ENCODE measurements at regions not wholly inside any gene's neighbourhood (a gene's known extent, or its start where the extent isn't known, plus 50 kb on each side); places are given as distances from the start of the nearest gene placed in this dataset.
"Not testable (repeated sequence)": the region's sequence is repeated elsewhere in the genome, so short reads cannot be mapped to it uniquely, and the experiment has no call there.

DNA sequence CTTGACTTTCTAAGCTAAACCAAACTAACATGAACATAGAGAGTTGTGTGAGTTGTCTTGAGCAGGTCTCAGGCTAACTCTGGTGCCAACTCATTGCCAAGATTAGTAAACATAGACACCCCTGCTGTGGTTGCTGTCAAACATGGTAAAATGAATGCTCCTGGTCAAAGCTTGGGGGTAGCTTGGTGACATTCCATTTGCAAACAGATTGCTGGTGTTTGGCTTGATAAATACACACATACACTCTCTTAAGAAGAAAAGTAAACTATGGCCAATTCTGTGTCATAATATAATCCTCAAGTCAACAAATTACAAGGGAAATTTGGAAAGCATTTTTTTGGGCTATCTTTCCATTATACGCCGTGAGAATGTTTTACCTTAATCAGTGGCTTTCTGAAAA, 386.4 kb upstream of the PDE3A start:
- no peak for DNase-seq (ENCODE audit: low read depth, low spot score)

DNA sequence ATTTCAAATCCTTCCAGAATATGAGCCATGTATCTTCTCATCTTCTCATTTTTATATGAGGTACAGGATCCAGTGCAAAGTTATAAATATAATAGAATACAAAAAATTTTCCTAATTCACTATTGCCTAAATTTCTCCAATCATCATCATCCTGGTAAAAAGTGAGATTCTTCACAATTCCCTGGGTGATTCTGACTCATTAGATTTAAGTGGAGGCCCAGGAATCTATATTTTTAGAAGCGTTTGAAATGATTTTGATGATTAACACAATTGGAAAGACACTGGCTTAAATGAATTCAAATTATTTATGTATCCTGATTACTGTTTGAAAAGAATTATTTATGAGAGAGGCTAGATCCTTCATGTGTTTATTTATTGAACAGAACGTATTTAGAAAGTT, 380.3 kb upstream of the PDE3A start:
- DNase-seq (ENCODE audit: low read depth, low spot score): no peak

DNA sequence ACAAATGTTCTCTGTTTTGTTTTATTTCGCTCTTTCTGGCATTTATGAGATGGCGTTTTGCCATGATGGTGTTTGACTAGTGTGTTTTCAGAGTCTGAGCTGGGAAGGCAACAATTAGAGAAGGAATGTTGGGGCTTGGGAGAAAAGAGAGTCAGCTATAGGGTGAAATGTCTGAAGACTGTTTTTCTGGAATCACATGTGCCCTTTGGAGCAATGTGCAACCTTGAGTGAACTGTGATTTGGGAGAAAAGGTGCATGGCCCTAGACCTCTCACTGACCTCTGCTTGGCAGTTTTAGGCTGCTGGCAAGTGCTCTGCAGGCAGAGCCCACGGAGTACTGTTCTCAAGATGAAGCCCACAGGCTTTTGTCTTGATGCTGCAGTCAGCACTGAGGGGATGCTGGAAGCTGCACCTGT, 379.9 kb upstream of the PDE3A start:
- DNase-seq (ENCODE audit: low read depth, low spot score): no peak

DNA sequence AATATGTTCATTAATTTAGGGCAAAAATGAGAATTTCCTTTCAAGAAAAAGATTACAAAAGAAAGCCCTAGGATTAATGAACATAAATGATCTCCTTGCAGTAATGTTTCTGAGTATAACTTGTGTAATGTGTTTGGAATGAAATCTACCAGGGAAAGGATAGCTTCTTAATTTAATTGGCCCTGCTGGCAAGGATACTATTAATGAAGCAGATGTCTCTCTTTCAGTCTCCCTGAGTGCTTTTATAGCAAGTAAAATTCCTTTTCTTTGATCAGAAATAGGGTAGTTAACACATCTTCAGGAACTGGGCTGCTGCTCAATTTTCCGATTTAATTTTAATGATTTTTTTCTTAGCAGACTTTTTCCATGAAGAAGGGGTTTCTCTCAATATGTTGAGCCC, 379.4 kb upstream of the PDE3A start:
- no peak for DNase-seq (ENCODE audit: low read depth, low spot score)

DNA sequence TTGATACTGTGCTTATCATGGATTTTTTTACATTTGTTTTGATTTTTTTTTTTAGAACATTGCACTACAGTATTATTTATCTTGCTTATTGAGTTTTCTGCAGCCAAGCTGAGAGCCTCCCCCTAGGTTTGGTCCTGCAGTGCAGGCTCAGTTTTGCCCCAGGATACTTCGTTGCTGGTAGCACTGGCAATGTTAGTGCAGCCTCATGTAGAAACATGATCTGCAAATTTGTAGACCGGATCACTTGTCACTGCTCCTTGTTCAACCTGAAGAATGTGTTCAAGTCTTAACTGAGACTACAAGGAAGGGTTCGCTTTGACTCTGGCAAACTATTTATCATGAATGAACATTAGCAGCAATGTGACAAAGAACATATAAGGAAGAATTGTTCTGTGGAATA, 377.2 kb upstream of the PDE3A start:
- no peak for DNase-seq (ENCODE audit: low read depth, low spot score)

DNA sequence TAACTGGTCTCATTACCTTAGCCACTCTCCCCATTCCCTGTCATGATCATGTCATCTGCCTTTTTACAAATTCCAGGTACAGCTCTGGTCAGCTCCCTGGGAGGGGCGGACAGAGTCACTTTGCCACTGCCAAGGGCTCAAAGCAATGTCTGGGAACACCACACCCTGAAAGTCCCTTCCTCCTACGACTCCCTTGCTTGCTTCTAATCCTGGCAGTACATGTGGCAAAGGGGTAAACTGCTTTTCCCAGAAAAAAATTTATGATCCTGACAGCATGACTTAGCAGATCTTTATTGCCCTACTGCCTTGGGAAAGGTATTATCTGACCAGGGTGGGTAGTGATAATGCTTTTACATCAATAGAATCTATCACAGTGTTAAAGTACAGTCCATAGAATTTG, 376.0 kb upstream of the PDE3A start:
- no peak for DNase-seq (ENCODE audit: low read depth, low spot score)

DNA sequence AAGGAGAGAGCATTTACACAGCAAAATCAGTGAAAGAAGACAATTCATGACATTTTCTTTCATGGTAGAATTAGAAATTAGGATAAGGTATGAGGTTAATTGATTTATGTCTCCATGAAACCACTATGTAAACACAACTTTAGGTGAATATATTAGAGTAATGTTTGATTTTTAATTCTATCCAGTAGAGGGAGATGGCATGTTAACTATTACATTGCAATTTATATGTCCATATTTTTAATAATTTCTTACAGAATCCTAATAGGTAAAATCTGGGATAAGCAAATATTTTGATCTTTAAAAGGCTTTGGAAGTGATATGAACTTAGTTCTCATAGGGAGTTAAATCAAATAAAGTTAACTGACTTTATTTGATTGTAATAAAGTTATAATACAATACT, 373.4 kb upstream of the PDE3A start:
- no peak for DNase-seq (ENCODE audit: low read depth, low spot score)

DNA sequence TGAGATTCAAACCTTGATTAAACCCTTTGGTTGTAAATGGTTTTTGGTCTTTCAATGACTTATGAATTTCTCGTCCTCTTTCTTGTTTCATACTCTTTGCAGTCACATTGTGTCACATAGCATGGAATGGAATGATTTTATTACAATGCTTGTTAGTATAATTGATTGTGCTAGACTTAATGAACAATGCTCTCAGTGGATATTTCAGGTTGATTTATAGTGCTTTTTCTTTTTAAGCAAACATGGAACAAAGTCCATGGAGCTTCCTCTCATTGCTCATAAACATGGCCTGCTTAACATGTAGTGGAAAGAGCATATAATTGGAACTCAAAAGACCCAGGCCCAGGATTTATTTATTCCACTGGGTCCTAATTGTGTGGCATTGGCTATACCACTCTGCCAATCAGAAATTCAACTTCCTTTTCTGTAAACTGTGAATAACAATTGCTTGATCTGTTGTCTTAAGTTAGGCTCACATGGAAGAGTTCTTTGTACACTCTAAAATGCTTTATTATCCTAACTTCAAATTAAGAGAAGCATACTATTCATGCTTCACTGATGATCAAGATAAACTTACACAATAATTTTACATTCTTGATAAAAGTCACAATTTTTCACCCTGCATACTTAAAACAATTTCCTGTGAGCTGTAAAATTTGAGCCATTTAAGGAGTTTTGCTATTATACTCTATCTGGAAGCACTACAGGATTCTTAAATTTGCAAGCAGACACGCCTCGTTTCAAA, 370.5 kb upstream of the PDE3A start:
- DNase-seq (ENCODE audit: low read depth, low spot score): no peak

DNA sequence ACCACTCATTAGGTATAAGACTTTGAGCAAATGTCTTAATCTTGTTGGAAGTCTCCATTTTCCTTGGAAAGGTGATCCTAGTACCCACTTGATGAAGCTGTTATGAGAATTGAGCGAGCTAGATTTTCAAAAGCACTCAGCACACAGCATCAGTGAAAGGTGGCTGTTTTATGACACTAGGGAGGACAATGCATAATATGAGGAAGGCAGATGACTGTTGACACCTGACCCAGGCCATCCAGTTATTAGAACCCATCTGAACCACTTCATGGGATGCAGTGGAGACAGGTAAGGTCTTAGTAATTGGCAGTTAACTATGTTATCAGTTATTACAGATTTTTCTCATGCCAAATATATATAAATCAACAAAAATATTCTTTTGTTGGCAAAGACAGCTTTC, 369.9 kb upstream of the PDE3A start:
- DNase-seq (ENCODE audit: low read depth, low spot score): no peak

DNA sequence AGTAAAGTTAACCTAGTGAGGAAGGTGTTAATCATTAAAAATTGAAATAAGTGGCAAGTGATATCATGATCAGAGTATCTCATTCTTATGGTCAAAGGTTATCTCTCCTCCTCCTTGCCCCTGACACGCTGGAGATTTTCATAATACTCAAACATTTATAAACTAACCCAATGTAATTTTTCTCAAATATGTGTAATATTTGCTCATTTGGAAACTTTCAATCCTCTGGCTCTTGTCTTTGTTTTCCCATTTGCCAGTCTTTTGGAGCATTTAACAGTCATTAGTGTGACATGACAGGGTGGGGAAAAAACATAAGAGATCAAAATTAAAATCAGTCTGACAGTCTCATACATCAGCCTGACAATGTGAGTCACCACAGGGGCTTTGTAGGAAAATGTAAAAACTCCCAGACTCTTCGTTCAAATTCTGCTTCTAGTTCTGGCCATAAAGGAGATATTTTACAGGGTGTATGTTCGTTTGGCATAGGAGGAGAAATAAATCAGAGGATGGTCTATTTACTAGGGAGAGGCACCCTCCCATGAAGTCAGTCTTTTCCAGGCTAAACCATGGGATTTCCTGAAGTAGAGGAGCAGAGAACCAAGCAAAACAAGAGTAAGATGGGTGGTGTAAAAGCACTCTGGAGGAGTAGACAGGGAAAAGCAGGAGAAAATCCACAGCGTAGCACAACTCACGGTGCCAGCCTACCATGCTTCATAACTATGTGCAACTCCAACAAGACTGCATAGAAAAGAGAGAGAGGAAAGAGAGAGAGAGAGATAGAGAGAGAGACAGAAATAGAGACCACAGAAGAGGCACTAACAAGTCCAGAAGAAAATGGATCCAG, 369.2 kb upstream of the PDE3A start:
- no peak for DNase-seq (ENCODE audit: low read depth, low spot score)

DNA sequence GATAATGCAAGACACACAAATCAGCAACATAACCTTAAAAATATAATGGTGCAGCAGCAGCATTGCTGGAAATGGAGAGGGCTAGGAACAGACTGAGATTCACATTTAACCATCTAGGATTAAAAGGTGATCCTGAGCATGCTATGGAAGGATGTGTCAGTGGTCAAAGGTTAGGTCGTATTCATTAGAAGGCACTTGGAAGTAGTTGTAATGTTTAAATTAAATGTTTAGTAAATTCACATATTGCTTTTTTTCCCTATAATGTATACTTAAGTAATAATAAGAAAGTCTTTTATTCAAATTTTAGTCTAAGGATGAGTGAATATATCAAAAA, 368.6 kb upstream of the PDE3A start:
- DNase-seq (ENCODE audit: low read depth, low spot score): no peak

DNA sequence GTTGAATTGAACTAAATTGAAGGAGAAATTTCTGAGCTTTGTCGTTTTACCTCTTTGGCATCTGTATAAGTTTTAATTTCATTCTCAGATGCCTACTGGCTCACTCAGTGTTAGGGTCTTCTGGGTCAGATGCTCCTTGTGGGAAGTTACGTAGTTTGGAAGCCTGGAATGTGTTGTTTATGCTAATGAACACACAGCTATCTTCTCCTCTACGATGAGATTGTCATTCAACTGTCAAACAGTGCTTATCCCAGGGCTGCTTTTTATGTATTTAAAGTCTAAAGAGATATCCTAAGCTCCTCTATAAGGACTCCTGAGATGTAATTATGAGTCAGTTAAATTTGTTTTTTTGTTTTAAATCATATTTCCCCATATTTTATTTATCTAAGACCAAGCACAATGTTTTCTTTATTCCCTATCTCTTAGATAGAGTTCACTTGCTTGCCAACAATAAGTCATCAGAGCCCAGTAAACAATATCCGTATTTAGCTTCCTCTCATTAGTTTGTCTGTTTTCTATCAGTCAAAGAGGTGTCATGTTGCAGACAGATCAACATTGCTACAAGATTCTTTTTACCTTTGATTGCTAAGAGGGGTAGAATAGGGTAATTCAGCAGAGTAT, 368.0 kb upstream of the PDE3A start:
- DNase-seq (ENCODE audit: low read depth, low spot score): no peak

DNA sequence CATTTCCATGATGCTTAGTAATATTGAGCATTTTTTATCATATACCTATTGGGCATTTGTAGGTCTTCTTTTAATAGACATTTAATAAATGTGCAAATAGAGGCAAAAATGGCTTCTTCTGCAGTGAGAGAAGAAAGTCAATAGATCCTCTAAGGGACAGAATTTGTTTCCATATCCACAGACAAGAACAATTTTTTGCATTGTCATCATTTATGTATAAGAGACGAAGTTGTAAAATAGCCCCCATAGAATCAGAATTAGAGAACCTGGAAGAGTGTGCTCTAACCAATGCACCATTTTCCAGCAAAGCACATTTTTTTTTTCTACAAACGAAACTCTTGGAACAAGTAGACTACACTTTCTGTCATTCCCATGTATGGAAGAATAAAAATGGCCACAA, 365.1 kb upstream of the PDE3A start:
- no peak for DNase-seq (ENCODE audit: low read depth, low spot score)

DNA sequence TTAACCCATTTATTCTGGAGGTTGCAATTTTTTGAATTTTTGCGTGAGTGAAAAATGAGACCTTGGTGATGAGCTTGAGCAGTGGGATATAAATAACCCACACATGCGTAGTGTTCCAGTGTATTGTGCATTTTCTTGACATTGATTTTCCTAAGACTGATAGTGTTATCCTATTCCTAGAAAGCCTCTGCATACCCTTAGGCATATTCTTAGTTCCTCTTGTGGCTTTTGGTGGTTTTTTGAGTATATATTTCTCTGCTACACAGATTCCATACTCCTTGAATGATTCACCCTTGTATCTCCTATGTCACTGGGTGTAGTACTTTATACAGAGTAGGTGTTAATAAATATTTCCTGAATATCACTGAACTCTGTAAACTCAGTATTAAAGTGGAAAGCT, 363.4 kb upstream of the PDE3A start:
- no peak for DNase-seq (ENCODE audit: low read depth, low spot score)

DNA sequence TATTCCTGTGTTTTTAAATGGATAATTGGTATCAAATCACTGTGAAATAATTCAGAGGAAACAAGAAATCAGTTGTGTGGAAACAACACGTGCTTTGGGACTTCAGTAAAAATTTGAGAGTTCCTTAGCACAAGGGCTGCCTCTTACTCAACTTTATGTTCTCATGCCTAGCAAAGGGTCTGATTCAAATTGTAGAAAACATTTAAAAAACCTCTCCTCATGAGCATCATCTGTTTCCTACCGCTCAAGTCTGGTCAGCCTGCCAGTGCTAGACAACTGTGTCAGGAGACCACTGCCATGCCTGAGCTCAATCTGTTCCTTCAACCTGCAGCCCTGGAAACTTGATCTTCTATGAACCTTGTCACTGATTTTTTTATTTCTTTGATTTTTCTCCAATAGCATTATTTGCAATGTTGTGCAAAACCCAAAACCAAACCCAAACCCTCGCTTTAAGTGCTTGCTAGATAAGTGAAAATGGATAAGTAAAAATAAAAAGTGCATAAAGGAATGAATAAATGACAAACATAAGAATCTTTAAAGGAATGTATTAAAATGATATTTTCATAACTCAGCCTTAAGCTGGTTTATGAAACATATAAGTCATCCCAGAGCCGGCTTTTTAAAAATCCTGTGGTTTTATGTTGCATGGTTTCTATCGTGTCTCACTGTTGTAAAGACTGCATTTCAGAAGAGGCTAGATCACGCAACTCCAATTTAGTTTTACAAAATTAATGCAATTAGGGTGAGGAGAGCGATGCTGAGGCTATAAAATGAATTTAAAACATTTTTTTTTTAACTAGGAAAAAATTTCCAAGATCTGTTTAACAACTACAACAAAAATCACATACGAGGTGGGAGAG, 361.2 kb upstream of the PDE3A start:
- no peak for DNase-seq (ENCODE audit: low read depth, low spot score)

DNA sequence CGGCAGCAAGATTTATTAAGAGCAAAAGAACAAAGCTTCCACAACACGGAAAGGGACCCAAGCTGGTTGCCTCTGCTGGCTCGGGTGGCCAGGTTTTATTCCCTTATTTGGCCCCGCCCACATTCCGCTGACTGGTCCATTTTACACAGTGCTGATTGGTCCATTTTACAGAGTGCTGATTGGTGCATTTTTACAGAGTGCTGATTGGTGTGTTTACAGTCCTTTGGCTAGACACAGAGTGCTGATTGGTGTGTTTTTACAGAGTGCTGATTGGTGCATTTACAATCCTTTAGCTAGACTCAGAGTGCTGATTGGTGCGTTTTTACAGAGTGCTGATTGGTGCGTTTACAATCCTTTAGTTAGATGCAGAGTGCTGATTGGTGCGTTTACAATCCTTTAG, 358.4 kb upstream of the PDE3A start:
- not testable (repeated sequence) for DNase-seq (ENCODE audit: low read depth, low spot score)

DNA sequence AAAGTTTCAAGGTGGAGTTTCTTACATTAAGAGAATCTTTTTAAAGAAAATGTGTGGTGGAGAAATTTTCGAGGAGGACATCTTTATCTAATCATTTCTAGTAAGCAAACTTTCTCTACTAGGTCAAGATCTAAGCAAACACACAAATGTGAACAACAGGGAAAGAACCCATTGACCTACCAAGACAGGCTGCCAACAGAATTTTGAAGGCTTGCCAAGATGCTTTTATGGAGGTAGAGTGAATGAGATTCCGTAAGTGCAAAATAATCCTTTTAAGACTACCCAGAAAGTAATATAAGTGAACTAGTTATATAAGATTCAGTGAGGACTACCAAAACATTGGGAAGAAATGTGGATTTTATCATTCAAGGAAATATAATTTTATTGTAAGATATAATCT, 357.1 kb upstream of the PDE3A start:
- DNase-seq (ENCODE audit: low read depth, low spot score): no peak

DNA sequence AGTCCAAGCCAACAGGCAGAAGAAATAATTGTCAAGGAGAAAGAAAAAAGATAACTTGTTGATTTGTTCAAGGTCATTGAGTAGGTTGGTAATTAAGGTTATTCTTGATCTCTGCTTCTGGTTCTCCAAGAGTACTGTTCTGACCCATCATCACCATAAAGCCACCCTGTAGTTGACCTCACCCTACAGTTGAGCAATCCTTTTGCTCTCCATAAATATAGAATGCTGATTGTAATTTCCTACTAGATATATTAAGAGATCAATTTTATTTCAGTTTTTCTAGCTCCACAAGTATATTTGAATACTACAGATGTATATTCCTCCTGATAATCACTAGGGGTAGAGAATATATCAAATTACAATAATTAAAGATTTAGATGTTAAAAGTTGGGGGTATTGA, 350.5 kb upstream of the PDE3A start:
- DNase-seq (ENCODE audit: low read depth, low spot score): no peak

DNA sequence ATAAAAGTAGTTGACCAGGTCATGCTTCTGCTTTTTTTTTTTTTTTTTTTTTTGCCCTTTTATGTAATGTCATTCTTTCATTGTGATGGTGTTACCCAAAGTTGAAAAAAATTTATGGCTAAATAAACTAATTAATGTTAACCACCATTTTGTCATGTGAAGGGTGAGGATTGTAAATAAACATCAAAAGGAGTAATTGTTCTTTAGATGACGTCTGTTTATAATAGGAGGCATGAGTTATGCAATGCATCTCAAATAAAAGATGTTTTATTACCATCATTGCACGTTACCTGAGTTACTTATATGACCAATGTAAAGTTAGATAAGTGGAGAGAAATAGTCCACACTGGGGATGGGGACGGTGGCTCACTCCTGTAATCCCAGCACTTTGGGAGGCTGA, 349.9 kb upstream of the PDE3A start:
- no peak for DNase-seq (ENCODE audit: low read depth, low spot score)

DNA sequence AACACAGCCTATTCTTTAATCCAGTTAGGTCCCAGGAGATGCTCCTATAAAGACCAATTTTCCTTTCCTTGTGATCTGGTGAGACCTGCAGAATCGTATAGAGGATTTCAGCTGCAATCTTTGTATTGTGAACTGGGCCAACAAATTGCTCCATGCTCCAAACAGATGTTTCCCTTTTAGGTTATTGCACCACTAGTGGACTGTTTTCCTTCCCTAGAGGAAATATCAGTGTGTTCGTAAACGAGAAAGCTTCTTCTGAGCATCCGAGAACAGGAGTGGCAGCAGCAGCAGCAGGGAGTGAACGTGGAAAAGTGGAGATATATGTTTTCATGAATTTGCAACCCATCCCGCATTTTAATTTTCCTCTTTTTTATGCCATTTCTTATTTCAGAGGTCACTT, 344.1 kb upstream of the PDE3A start:
- DNase-seq (ENCODE audit: low read depth, low spot score): no peak

DNA sequence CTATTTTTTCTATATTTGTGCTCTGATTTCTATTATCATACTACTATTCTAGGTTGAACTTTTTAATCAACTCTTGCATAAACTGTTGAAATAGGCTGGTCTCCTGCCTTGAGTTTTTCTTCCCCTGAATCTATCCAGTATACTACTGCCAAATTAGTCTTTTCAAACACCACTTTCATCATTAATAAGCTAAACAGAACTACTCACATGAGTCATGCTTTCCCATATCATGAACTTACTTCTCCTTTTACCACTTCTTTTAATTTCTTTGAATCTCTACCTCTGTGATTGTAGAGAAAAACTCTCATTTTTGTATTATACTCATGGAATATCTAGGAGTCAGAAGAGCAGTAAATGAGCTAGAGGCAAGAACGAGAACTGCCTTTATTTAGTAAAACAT, 340.3 kb upstream of the PDE3A start:
- no peak for DNase-seq (ENCODE audit: low read depth, low spot score)

DNA sequence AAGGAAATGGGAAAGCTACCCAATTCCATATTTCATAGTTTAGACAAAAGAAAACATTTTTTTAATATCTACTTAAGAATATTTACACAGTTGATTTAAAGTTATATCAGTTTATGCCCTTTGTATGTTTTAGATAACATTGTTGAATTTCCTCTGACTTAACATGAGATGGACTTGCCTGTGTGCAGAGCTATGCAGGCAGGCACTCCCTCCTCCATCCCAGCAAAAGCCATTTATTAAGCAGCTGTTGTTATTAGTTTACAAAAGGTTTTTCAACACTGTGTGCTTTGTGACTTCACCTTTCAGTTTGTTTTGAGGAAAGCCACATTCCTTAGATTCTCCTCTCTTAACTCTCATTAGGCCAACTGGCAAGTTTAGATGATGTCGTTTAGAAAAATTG, 337.5 kb upstream of the PDE3A start:
- no peak for DNase-seq (ENCODE audit: low read depth, low spot score)

All from smooth muscle cell of the brain vasculature (primary cell).